GM18502 (cell line): ENCODE measurements at regions not wholly inside any gene's neighbourhood (a gene's known extent, or its start where the extent isn't known, plus 50 kb on each side); places are given as distances from the start of the nearest gene placed in this dataset.
"Not testable (repeated sequence)": the region's sequence is repeated elsewhere in the genome, so short reads cannot be mapped to it uniquely, and the experiment has no call there.

Experiments
- ATAC-seq: cut with Tn5 transposase; IDR thresholded peaks from one replicate; pipeline ENCODE4 v1.9.1; 2021; ENCODE audit warnings: mild to moderate bottlenecking; ENCODE audit not compliant: unreplicated experiment, poor library complexity

GRCh38 chr14:61174441-61174891, 106.7 kb downstream of the TMEM30B start:
- ATAC-seq = no peak

- ATAC-seq = no peak
These were observed 109.4 kb downstream of the TMEM30B start for GRCh38 chr14:61171727-61172126.

- no peak for ATAC-seq
These were observed 113.0 kb downstream of the TMEM30B start for GRCh38 chr14:61168141-61168540.

- ATAC-seq = no peak
These were observed 113.5 kb downstream of the TMEM30B start for GRCh38 chr14:61167642-61168041.

- ATAC-seq = no peak
These were observed 120.3 kb downstream of the TMEM30B start for GRCh38 chr14:61160798-61161197.

GRCh38 chr14:61154641-61155040, 126.5 kb downstream of the TMEM30B start:
- no peak for ATAC-seq

GRCh38 chr14:61153914-61154545, 127.1 kb downstream of the TMEM30B start:
- ATAC-seq = no peak

GRCh38 chr14:61153431-61153830, 127.7 kb downstream of the TMEM30B start:
- no peak for ATAC-seq

GRCh38 chr14:61152851-61153364, 128.2 kb downstream of the TMEM30B start:
- no peak for ATAC-seq

- no peak for ATAC-seq
These were observed 129.9 kb downstream of the TMEM30B start for GRCh38 chr14:61151251-61151650.

- ATAC-seq = no peak
These were observed 130.3 kb downstream of the TMEM30B start for GRCh38 chr14:61150851-61151250.

- no peak for ATAC-seq
These were observed 131.2 kb downstream of the TMEM30B start for GRCh38 chr14:61149896-61150295.

- ATAC-seq = no peak
These were observed 132.3 kb downstream of the TMEM30B start for GRCh38 chr14:61148742-61149350.

GRCh38 chr14:61147831-61148549, 133.1 kb downstream of the TMEM30B start:
- ATAC-seq = no peak

- ATAC-seq = no peak
These were observed 133.7 kb downstream of the TMEM30B start for GRCh38 chr14:61147381-61147821.

- no peak for ATAC-seq
These were observed 134.2 kb downstream of the TMEM30B start for GRCh38 chr14:61146899-61147298.

- ATAC-seq = no peak
These were observed 135.1 kb downstream of the TMEM30B start for GRCh38 chr14:61145903-61146481.

- ATAC-seq = no peak
These were observed 135.9 kb downstream of the TMEM30B start for GRCh38 chr14:61145034-61145902.

- not testable (repeated sequence) for ATAC-seq
These were observed 136.8 kb downstream of the TMEM30B start for GRCh38 chr14:61144117-61145033.
